SU-DHL-6 (cell line): ENCODE measurements at regions not wholly inside any gene's neighbourhood (a gene's known extent, or its start where the extent isn't known, plus 50 kb on each side); places are given as distances from the start of the nearest gene placed in this dataset.

ENCODE experiments used
- H2AFZ ChIP-seq: fragments of 200-600 bp; sonication (generic); 2 replicates; pipeline ENCODE4 v1.6.1; 2014; ENCODE audit warnings: low read depth, mild to moderate bottlenecking, moderate library complexity, mixed read lengths, antibody characterized with exemption, low read length; ENCODE audit not compliant: severe bottlenecking
- H3F3A ChIP-seq: fragments of 200-600 bp; shearing (Covaris generic); 2 replicates; pipeline ENCODE4 v1.6.0; 2016; ENCODE audit warnings: antibody characterized with exemption, mild to moderate bottlenecking; ENCODE audit not compliant: insufficient read depth
- H3K27ac ChIP-seq: fragments of 200-600 bp; sonication (generic); 2 replicates; pipeline ENCODE4 v1.5.1; 2016; ENCODE audit warnings: low read depth, mild to moderate bottlenecking, low read length, moderate library complexity, mixed read lengths
- H3K27me3 ChIP-seq: fragments of 200-600 bp; sonication (generic), shearing (Covaris generic); 2 replicates; pipeline ENCODE4 v1.6.0; 2014; ENCODE audit warnings: mild to moderate bottlenecking, low read length
- H3K36me3 ChIP-seq: fragments of 200-600 bp; sonication (generic); 2 replicates; pipeline ENCODE4 v1.6.1; 2014; ENCODE audit warnings: mild to moderate bottlenecking, low read length, mixed read lengths
- H3K4me2 ChIP-seq: fragments of 300-600, 200-600 bp; shearing (Covaris generic), sonication (generic); 2 replicates; pipeline ENCODE4 v1.6.0; 2014; ENCODE audit warnings: low read length, low read depth, mild to moderate bottlenecking; ENCODE audit not compliant: poor library complexity, severe bottlenecking
- H3K4me3 ChIP-seq: fragments of 200-600 bp; sonication (generic); 2 replicates; pipeline ENCODE4 v1.5.1; 2014; ENCODE audit warnings: antibody characterized with exemption, low read length, mild to moderate bottlenecking, mixed read lengths; ENCODE audit not compliant: insufficient read depth, poor library complexity, severe bottlenecking
- H3K79me2 ChIP-seq: fragments of 200-600 bp; sonication (generic); 2 replicates; pipeline ENCODE4 v1.6.1; 2014; ENCODE audit warnings: mild to moderate bottlenecking, low read length, moderate library complexity; ENCODE audit not compliant: insufficient read depth
- H3K9ac ChIP-seq: fragments of 200-600 bp; sonication (generic); 2 replicates; pipeline ENCODE4 v1.7.0; 2014; ENCODE audit warnings: mild to moderate bottlenecking, low read length
- H3K9me2 ChIP-seq: fragments of 200-600 bp; sonication (generic); replicated peaks from 2 replicates; pipeline ENCODE4 v1.6.1; 2014; ENCODE audit warnings: low read length; ENCODE audit not compliant: insufficient read depth
- H3K9me3 ChIP-seq: fragments of 200-600 bp; sonication (generic); 2 replicates; pipeline ENCODE4 v1.6.1; 2014; ENCODE audit warnings: low read length, mixed read lengths; ENCODE audit not compliant: insufficient read depth
- H4K20me1 ChIP-seq: fragments of 200-600 bp; sonication (generic); 2 replicates; pipeline ENCODE4 v1.6.1; 2014; ENCODE audit warnings: low read depth, mild to moderate bottlenecking, antibody characterized with exemption, low read length, moderate library complexity, mixed read lengths
- CTCF ChIP-seq: fragments of 200-600 bp; sonication (generic); IDR thresholded peaks from one replicate; pipeline ENCODE4 v1.5.1; 2017; ENCODE audit warnings: antibody characterized with exemption, mild to moderate bottlenecking, low read length, moderate library complexity; ENCODE audit not compliant: insufficient read depth, poor library complexity, severe bottlenecking
- EZH2phosphoT487 ChIP-seq: fragments of 200-600 bp; sonication (generic), shearing (Covaris generic); conservative IDR thresholded peaks from 2 replicates; pipeline ENCODE4 v1.6.1; 2018; ENCODE audit warnings: mild to moderate bottlenecking, antibody characterized with exemption, low read length, moderate library complexity, mixed read lengths

GRCh38 chr21:35416866-35417489 lies 367.9 kb upstream of the RUNX1 start:
- Histone ChIP-seq H2AFZ (no peak overlapping the region), H3K9me3 (no peaks in the 10 kb centered on the region), H3K27ac (no peak overlapping the region), H3K4me2 (no peak overlapping the region), H3K4me3 (no peak overlapping the region), H3K27me3 (no peaks in the 10 kb centered on the region), H3K9ac (no peak overlapping the region), H3F3A (no peaks in the 10 kb centered on the region), H4K20me1 (no peaks in the 10 kb centered on the region), H3K36me3 (no peaks in the 10 kb centered on the region), H3K79me2 (no peaks in the 10 kb centered on the region), H3K9me2 (no peaks in the 10 kb centered on the region)
- TF ChIP-seq EZH2phosphoT487 (no peak), CTCF (no peak)

GRCh38 chr21:35414507-35415139 lies 365.5 kb upstream of the RUNX1 start:
- Histone ChIP-seq H3F3A (no peaks in the 10 kb centered on the region), H3K9me2 (no peaks in the 10 kb centered on the region), H4K20me1 (no peaks in the 10 kb centered on the region), H3K27me3 (no peaks in the 10 kb centered on the region), H3K36me3 (no peaks in the 10 kb centered on the region), H3K9me3 (no peaks in the 10 kb centered on the region), H2AFZ (no peak overlapping the region), H3K4me3 (no peak overlapping the region), H3K4me2 (no peak overlapping the region), H3K27ac (no peak overlapping the region), H3K79me2 (no peaks in the 10 kb centered on the region), H3K9ac (no peak overlapping the region)
- no peak for TF ChIP-seq CTCF
- no peak for TF ChIP-seq EZH2phosphoT487

DNA sequence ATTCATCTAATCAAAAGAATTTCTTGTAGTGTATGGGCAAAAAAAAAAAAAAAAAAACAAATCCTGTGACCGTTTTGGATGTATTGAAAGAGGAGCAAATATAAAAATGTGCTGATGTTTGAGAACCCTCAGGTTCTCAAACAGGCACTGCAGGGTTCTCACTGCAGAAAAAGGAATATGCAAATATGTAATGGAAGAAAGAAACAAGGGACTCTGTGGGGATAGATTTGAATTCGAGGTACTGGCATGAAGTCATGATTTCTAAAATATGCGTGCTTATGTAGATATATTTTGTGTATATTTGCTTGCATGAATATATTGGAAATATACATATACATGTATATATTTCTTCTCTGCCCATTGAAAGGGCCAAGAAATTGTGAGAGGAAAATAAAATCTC lies 365.0 kb upstream of the RUNX1 start:
- H3K9me2 ChIP-seq, result no peaks in the 10 kb centered on the region
- H3K27me3 ChIP-seq, result no peaks in the 10 kb centered on the region
- no peak overlapping the region for H2AFZ ChIP-seq
- no peaks in the 10 kb centered on the region for H3K79me2 ChIP-seq
- no peak overlapping the region for H3K4me3 ChIP-seq
- no peaks in the 10 kb centered on the region for H3K36me3 ChIP-seq
- H3K9me3 ChIP-seq, result no peaks in the 10 kb centered on the region
- no peak overlapping the region for H3K9ac ChIP-seq
- no peaks in the 10 kb centered on the region for H4K20me1 ChIP-seq
- no peak overlapping the region for H3K27ac ChIP-seq
- TF ChIP-seq CTCF, result no peak
- no peak for TF ChIP-seq EZH2phosphoT487
- H3K4me2 ChIP-seq, result no peak overlapping the region
- no peaks in the 10 kb centered on the region for H3F3A ChIP-seq
